ENCODE measurements at regions not wholly inside any gene's neighbourhood (a gene's known extent, or its start where the extent isn't known, plus 50 kb on each side); places are given as distances from the start of the nearest gene placed in this dataset.

- no peak for TF ChIP-seq POLR2AphosphoS5 (IDR thresholded peaks at IDR 0.05; ENCODE audit: low read depth)
- TF ChIP-seq ETS1 (IDR thresholded peaks at IDR 0.05): no peak
- no peak for TF ChIP-seq CTCF (conservative IDR thresholded peaks at IDR 0.05; ENCODE audit: low read depth in 2 of 2)
- TF ChIP-seq EZH2phosphoT487 (IDR thresholded peaks at IDR 0.05; ENCODE audit: unreplicated experiment): no peak
Measured at GRCh38 chr15:27693280-27693679, 405.8 kb downstream of the OCA2 start.
